ENCODE measurements at regions not wholly inside any gene's neighbourhood (a gene's known extent, or its start where the extent isn't known, plus 50 kb on each side); places are given as distances from the start of the nearest gene placed in this dataset.

DNA sequence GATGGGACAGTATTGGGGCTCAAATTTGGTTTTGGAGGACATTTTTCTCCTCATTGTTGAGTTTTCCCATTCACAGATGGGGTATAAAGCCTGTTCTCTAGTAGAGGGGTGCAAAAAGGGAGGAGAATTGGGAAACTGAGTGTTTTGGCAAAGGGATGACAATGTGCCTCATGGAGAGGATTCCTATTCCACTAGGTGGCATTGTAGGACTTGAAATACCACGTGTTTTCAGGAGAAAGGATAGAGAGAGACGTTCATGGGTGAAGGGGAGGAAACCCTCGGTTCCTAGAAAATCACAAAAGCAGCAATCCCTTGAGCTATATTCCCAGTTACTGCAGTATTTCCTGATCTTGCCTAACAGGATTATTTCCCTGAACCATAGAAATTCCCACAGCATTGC is 113.7 kb upstream of the SRD5A2 start:
- no peak for TF ChIP-seq EZH2phosphoT487 (IDR thresholded peaks at IDR 0.05; ENCODE audit: borderline replicate concordance, low read length)
- TF ChIP-seq, protein P1, sequence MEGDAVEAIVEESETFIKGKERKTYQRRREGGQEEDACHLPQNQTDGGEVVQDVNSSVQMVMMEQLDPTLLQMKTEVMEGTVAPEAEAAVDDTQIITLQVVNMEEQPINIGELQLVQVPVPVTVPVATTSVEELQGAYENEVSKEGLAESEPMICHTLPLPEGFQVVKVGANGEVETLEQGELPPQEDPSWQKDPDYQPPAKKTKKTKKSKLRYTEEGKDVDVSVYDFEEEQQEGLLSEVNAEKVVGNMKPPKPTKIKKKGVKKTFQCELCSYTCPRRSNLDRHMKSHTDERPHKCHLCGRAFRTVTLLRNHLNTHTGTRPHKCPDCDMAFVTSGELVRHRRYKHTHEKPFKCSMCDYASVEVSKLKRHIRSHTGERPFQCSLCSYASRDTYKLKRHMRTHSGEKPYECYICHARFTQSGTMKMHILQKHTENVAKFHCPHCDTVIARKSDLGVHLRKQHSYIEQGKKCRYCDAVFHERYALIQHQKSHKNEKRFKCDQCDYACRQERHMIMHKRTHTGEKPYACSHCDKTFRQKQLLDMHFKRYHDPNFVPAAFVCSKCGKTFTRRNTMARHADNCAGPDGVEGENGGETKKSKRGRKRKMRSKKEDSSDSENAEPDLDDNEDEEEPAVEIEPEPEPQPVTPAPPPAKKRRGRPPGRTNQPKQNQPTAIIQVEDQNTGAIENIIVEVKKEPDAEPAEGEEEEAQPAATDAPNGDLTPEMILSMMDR (IDR thresholded peaks at IDR 0.05; ENCODE audit: low read depth, low read length, poor library complexity, severe bottlenecking), result no peak
